Testis (tissue), 2 donors: ENCODE measurements at regions not wholly inside any gene's neighbourhood (a gene's known extent, or its start where the extent isn't known, plus 50 kb on each side); places are given as distances from the start of the nearest gene placed in this dataset.

ENCODE experiments used
- CTCF ChIP-seq, 3 experiments: fragments of 450-650 bp in 2 of 3; fragments of 200-600 bp in 1 of 3; sonication (generic) in 1 of 3; IDR thresholded peaks; one replicate each; pipeline ENCODE4 v1.5.1; 2016 to 2019; ENCODE audit warnings: antibody characterized with exemption in 3 of 3, mild to moderate bottlenecking in 2 of 3, moderate library complexity in 1 of 3
- POLR2A ChIP-seq: fragments of 450-650 bp; IDR thresholded peaks from one replicate; pipeline ENCODE4 v1.6.1; 2017; ENCODE audit warnings: antibody characterized with exemption, mild to moderate bottlenecking, moderate library complexity

DNA sequence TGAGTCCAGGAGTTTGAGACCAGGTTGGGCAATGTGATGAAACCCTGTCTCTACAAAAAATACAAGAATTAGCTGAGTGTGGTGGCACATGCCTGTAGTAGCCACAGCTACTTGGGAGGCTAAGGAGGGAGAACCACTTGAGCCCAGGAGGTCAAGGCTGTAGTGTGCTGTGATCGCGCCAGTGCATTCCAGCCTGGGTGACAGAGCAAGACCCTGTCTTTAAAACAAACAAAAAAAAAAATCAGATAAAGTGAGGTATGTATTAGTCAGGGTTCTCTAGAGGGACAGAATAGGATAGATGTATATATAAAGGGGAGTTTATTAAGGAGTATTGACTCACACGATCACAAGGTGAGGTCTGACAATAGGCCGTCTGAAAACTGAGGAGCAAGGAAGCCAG is 101.5 kb upstream of the GPR26 start:
- TF ChIP-seq CTCF (IDR thresholded peaks at IDR 0.05) (no peak), POLR2A (no peak)
